HCT116 (cell line): ENCODE measurements at regions not wholly inside any gene's neighbourhood (a gene's known extent, or its start where the extent isn't known, plus 50 kb on each side); places are given as distances from the start of the nearest gene placed in this dataset.

ENCODE experiments used
- ATAC-seq: fragments of 200-7000 bp; cut with Tn5 transposase; 2 replicates; pipeline ENCODE4 v1.9.1; 2020; ENCODE audit warnings: mild to moderate bottlenecking, moderate library complexity
- BruUV-seq: library from RNA; stranded (reverse); fragments of 400-500 nt; replicated peaks from 2 replicates; lab custom pipeline; 2021; lab: Mats Ljungman, UMichigan
- CTCF ChIA-PET: fragments of 300-600 bp; sonication (Branson Sonifier 250); formaldehyde crosslinking; loops from one replicate; lab custom pipeline; 2021; ENCODE audit warnings: antibody characterized with exemption; lab: Charles Lee
- POLR2A ChIA-PET: fragments of 300-600, 350-600 bp; sonication (Branson Sonifier 250); formaldehyde crosslinking; loops from one replicate; lab custom pipeline; 2021; ENCODE audit warnings: antibody characterized with exemption; lab: Charles Lee
- RAD21 ChIA-PET, 2 experiments: fragments of 300-600 bp; sonication (Branson Sonifier 250); formaldehyde crosslinking; loops; one replicate each; lab custom pipeline; 2023; ENCODE audit warnings: low total read pairs in 2 of 2; ENCODE audit not compliant: uncharacterized antibody in 2 of 2, unreplicated experiment in 2 of 2, low non-redundant PET in 1 of 2; lab: Charles Lee
- DNase-seq: peaks from one replicate; pipeline ENCODE4 v3.0.0-alpha.2; 2010; ENCODE audit warnings: low read depth, low spot score
- H2AFZ ChIP-seq: fragments of 200-600 bp; shearing (Covaris generic), sonication (generic); 2 replicates; pipeline ENCODE4 v1.6.1; 2017; ENCODE audit warnings: low read depth, mixed run types, mixed read lengths, antibody characterized with exemption, low read length; ENCODE audit not compliant: poor library complexity, severe bottlenecking
- H3K27ac ChIP-seq: 2 replicates; pipeline ENCODE4 v1.5.1; 2012; ENCODE audit warnings: low read depth, low read length
- H3K27me3 ChIP-seq: fragments of 200-600 bp; sonication (generic); 2 replicates; pipeline ENCODE4 v1.6.1; 2016; ENCODE audit warnings: mixed run types, low read length, mixed read lengths; ENCODE audit not compliant: insufficient read depth
- H3K36me3 ChIP-seq, 2 experiments: fragments of 200-500 bp in 1 of 2; fragments of 200-600 bp in 1 of 2; sonication (Bioruptor generic) in 1 of 2; sonication (generic) in 1 of 2; 2 replicates each; pipeline versions ENCODE4 v1.5.1 to v1.6.1; 2014 to 2016; ENCODE audit warnings: low read length in 2 of 2, inconsistent platforms in 1 of 2, mixed read lengths in 1 of 2, mixed run types in 1 of 2; ENCODE audit not compliant: insufficient read depth in 2 of 2, control insufficient read depth in 1 of 2
- H3K4me1 ChIP-seq, 2 experiments: fragments of 200-600 bp in 1 of 2; sonication (generic) in 1 of 2; 2 replicates each; pipeline versions ENCODE4 v1.5.1 to v1.6.1; 2012 to 2017; ENCODE audit warnings: low read length in 2 of 2, inconsistent platforms in 1 of 2, mild to moderate bottlenecking in 1 of 2, mixed read lengths in 1 of 2, mixed run types in 1 of 2, moderate library complexity in 1 of 2; ENCODE audit not compliant: insufficient read depth in 2 of 2, control insufficient read depth in 1 of 2
- H3K4me2 ChIP-seq: fragments of 200-600 bp; sonication (generic); 2 replicates; pipeline ENCODE4 v1.6.1; 2017; ENCODE audit warnings: mixed run types, low read length, mixed read lengths
- H3K4me3 ChIP-seq, 2 experiments: fragments of 200-600 bp in 1 of 2; sonication (generic) in 1 of 2; replicated peaks in 1 of 2; 2 replicates each; pipeline ENCODE4 v1.5.1; 2011 to 2016; ENCODE audit warnings: low read length in 2 of 2, control low read depth in 1 of 2, low read depth in 1 of 2, mild to moderate bottlenecking in 1 of 2, mixed read lengths in 1 of 2, mixed run types in 1 of 2
- H3K79me2 ChIP-seq: fragments of 200-600 bp; sonication (generic); 2 replicates; pipeline ENCODE4 v1.6.1; 2017; ENCODE audit warnings: mild to moderate bottlenecking, mixed run types, low read length, moderate library complexity, mixed read lengths; ENCODE audit not compliant: insufficient read depth
- H3K9ac ChIP-seq: fragments of 200-600 bp; sonication (generic); 2 replicates; pipeline ENCODE4 v1.6.1; 2016; ENCODE audit warnings: low read length, mixed read lengths
- H3K9me2 ChIP-seq: fragments of 200-600 bp; sonication (generic), shearing (Covaris generic); 2 replicates; pipeline ENCODE4 v1.6.1; 2017; ENCODE audit warnings: mixed run types, mild to moderate bottlenecking, moderate library complexity; ENCODE audit not compliant: insufficient read depth
- H3K9me3 ChIP-seq, 2 experiments: fragments of 200-500 bp in 1 of 2; fragments of 200-600 bp in 1 of 2; sonication (Bioruptor generic) in 1 of 2; sonication (generic) in 1 of 2; 2 replicates each; pipeline ENCODE4 v1.6.1; 2014 to 2017; ENCODE audit warnings: low read length in 2 of 2, mixed read lengths in 2 of 2, inconsistent platforms in 1 of 2, low read depth in 1 of 2, mild to moderate bottlenecking in 1 of 2, mixed run types in 1 of 2, moderate library complexity in 1 of 2; ENCODE audit not compliant: control insufficient read depth in 1 of 2, insufficient read depth in 1 of 2
- H4K20me1 ChIP-seq: fragments of 200-600 bp; sonication (generic), shearing (Covaris generic); 2 replicates; pipeline ENCODE4 v1.6.1; 2017; ENCODE audit warnings: mixed run types, mild to moderate bottlenecking, moderate library complexity; ENCODE audit not compliant: insufficient read depth
- CBX3 ChIP-seq: IDR thresholded peaks from 2 replicates; pipeline ENCODE4 v1.6.1; 2012; ENCODE audit warnings: low read depth
- EGR1 ChIP-seq: IDR thresholded peaks from 2 replicates; pipeline ENCODE4 v1.6.1; 2012; ENCODE audit warnings: low read depth
- ELF1 ChIP-seq: IDR thresholded peaks from 2 replicates; pipeline ENCODE4 v1.6.1; 2012; ENCODE audit warnings: low read depth, borderline replicate concordance
- EZH2 ChIP-seq: fragments of 200-600 bp; sonication (generic); IDR thresholded peaks from 2 replicates; pipeline ENCODE4 v1.6.1; 2017; ENCODE audit warnings: antibody characterized with exemption, mixed run types
- EZH2phosphoT487 ChIP-seq: fragments of 200-600 bp; IDR thresholded peaks from 2 replicates; pipeline ENCODE4 v1.6.1; 2018; ENCODE audit warnings: antibody characterized with exemption, borderline replicate concordance
- FOSL1 ChIP-seq: IDR thresholded peaks from 2 replicates; pipeline ENCODE4 v1.6.1; 2012; ENCODE audit warnings: low read depth
- POLR2A ChIP-seq: IDR thresholded peaks from 2 replicates; pipeline ENCODE4 v1.7.0; 2011; ENCODE audit warnings: borderline replicate concordance; ENCODE audit not compliant: insufficient read depth, insufficient read length; ENCODE audit errors: extremely low read depth
- POLR2AphosphoS5 ChIP-seq: IDR thresholded peaks from 2 replicates; pipeline ENCODE4 v1.6.1; 2011; ENCODE audit warnings: mild to moderate bottlenecking, low read depth, low read length, moderate library complexity
- SIN3A ChIP-seq: IDR thresholded peaks from 2 replicates; pipeline ENCODE4 v1.6.1; 2012; ENCODE audit warnings: low read depth
- SP1 ChIP-seq: IDR thresholded peaks from 2 replicates; pipeline ENCODE4 v1.6.1; 2012; ENCODE audit warnings: low read depth
- TCF7L2 ChIP-seq: IDR thresholded peaks from 2 replicates; pipeline ENCODE4 v1.7.0; 2011; ENCODE audit warnings: borderline replicate concordance, inconsistent platforms; ENCODE audit not compliant: insufficient read depth, insufficient read length; ENCODE audit errors: extremely low read depth
- YY1 ChIP-seq: IDR thresholded peaks from 2 replicates; pipeline ENCODE4 v1.6.1; 2011; ENCODE audit warnings: low read length, low read depth, moderate library complexity, mild to moderate bottlenecking; ENCODE audit not compliant: insufficient replicate concordance; ENCODE audit errors: extremely low read depth
- ZFX ChIP-seq: fragments of 450-650 bp; IDR thresholded peaks from 2 replicates; pipeline ENCODE4 v1.6.1; 2017
- ZNF274 ChIP-seq: fragments of 200-500 bp; sonication (Bioruptor generic); IDR thresholded peaks from 2 replicates; pipeline ENCODE4 v1.6.1; 2014; ENCODE audit warnings: mild to moderate bottlenecking, low read depth, low read length, inconsistent platforms
- intact Hi-C: fragments of 100-400 bp; cut with micrococcal nuclease; formaldehyde crosslinking; loops from 2 replicates; pipeline ENCODE4 v1.10.0; 2022
- TF ChIP-seq, protein P1 (sequence below): IDR thresholded peaks from 2 replicates; pipeline ENCODE4 v1.6.1; 2012; ENCODE audit warnings: low read depth
- TF ChIP-seq, protein P2 (sequence below): IDR thresholded peaks from 2 replicates; pipeline ENCODE4 v1.6.1; 2012
- TF ChIP-seq, protein P3 (sequence below): IDR thresholded peaks from 2 replicates; pipeline ENCODE4 v1.6.1; 2011; ENCODE audit warnings: mild to moderate bottlenecking, low read length, moderate library complexity; ENCODE audit not compliant: insufficient replicate concordance; ENCODE audit errors: extremely low read depth

DNA sequence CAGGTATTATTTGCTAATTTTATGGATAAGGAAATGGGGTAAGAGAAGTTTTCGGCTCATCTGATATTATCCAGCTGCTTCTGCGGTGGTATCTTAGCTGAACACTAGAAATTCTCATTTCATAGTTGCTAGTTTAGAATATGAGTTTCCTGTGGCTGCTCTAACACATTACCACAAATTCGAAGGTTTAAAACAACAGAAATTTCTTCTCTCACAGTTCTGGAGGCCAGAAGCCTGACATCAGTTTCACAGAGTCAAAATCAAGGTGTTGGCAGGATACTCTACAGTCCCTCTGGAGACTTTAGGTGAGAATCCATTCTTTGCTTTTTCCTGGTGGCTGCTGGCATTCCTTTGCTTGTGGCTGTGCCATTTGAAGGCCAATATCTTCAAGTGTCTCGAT lies 205.9 kb downstream of the PTEN start:
- Histone ChIP-seq H4K20me1 (no peaks in the 10 kb centered on the region), H3K4me3 (no peak overlapping the region), H3K79me2 (no peaks in the 10 kb centered on the region), H3K4me2 (no peak overlapping the region), H3K9me3 (no peaks in the 10 kb centered on the region), H3K9ac (no peak overlapping the region), H3K36me3 (no peaks in the 10 kb centered on the region), H3K27me3 (no peaks in the 10 kb centered on the region), H3K27ac (no peak overlapping the region), H2AFZ (no peak overlapping the region), H3K4me1 (no peaks in the 10 kb centered on the region), H3K9me2 (no peaks in the 10 kb centered on the region)
- RAD21 ChIA-PET: no interaction called here
- CTCF ChIA-PET: no interaction called here
- ATAC-seq (no peak), DNase-seq (no peak)
- intact Hi-C loops: no loop called here
- no TSS peak for BruUV-seq
- TF ChIP-seq, protein P1, sequence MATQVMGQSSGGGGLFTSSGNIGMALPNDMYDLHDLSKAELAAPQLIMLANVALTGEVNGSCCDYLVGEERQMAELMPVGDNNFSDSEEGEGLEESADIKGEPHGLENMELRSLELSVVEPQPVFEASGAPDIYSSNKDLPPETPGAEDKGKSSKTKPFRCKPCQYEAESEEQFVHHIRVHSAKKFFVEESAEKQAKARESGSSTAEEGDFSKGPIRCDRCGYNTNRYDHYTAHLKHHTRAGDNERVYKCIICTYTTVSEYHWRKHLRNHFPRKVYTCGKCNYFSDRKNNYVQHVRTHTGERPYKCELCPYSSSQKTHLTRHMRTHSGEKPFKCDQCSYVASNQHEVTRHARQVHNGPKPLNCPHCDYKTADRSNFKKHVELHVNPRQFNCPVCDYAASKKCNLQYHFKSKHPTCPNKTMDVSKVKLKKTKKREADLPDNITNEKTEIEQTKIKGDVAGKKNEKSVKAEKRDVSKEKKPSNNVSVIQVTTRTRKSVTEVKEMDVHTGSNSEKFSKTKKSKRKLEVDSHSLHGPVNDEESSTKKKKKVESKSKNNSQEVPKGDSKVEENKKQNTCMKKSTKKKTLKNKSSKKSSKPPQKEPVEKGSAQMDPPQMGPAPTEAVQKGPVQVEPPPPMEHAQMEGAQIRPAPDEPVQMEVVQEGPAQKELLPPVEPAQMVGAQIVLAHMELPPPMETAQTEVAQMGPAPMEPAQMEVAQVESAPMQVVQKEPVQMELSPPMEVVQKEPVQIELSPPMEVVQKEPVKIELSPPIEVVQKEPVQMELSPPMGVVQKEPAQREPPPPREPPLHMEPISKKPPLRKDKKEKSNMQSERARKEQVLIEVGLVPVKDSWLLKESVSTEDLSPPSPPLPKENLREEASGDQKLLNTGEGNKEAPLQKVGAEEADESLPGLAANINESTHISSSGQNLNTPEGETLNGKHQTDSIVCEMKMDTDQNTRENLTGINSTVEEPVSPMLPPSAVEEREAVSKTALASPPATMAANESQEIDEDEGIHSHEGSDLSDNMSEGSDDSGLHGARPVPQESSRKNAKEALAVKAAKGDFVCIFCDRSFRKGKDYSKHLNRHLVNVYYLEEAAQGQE: no peak
- no peak for TF ChIP-seq POLR2AphosphoS5
- no peak for TF ChIP-seq SP1
- no peak for TF ChIP-seq EZH2
- TF ChIP-seq POLR2A: no peak
- TF ChIP-seq FOSL1: no peak
- TF ChIP-seq EZH2phosphoT487: no peak
- TF ChIP-seq SIN3A: no peak
- no peak for TF ChIP-seq CBX3
- TF ChIP-seq, protein P2, sequence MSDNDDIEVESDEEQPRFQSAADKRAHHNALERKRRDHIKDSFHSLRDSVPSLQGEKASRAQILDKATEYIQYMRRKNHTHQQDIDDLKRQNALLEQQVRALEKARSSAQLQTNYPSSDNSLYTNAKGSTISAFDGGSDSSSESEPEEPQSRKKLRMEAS: no peak
- TF ChIP-seq ELF1: no peak
- no peak for TF ChIP-seq TCF7L2
- TF ChIP-seq ZNF274: no peak
- no peak for TF ChIP-seq EGR1
- TF ChIP-seq YY1: no peak
- no peak for TF ChIP-seq ZFX
- TF ChIP-seq, protein P3, sequence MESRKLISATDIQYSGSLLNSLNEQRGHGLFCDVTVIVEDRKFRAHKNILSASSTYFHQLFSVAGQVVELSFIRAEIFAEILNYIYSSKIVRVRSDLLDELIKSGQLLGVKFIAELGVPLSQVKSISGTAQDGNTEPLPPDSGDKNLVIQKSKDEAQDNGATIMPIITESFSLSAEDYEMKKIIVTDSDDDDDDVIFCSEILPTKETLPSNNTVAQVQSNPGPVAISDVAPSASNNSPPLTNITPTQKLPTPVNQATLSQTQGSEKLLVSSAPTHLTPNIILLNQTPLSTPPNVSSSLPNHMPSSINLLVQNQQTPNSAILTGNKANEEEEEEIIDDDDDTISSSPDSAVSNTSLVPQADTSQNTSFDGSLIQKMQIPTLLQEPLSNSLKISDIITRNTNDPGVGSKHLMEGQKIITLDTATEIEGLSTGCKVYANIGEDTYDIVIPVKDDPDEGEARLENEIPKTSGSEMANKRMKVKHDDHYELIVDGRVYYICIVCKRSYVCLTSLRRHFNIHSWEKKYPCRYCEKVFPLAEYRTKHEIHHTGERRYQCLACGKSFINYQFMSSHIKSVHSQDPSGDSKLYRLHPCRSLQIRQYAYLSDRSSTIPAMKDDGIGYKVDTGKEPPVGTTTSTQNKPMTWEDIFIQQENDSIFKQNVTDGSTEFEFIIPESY: no peak
- POLR2A ChIA-PET: no interaction called here
